Epidermal melanocyte (primary cell): ENCODE measurements at regions not wholly inside any gene's neighbourhood (a gene's known extent, or its start where the extent isn't known, plus 50 kb on each side); places are given as distances from the start of the nearest gene placed in this dataset.

Experiments used
- DNase-seq: peaks from one replicate; pipeline ENCODE4 v3.0.0; 2011; ENCODE audit warnings: low spot score; ENCODE audit not compliant: insufficient read length

DNA sequence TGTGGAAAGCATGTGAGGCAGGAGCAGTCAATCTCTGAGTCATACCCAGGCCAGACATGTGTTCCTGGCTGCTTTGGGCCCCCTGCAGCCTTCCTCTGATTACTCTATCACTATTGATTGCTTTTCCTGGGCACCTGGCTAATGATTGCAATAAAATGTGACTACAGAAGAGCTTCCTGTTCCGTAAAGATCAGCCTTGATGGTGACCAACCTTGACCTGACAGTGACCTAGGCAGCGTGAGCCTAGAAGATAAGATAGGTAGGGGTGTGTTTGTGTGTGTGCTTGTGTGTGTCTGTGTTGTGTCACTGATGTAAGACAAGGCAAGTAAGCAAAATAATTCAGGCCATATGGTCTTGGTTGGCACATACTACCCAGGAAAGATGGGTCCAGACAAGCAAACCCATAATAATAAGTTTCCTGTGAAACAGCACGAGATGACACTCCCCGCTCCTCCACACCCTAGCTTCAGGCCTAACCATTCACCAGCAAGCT lies 367.7 kb upstream of the CDH11 start:
- DNase-seq = no peak

DNA sequence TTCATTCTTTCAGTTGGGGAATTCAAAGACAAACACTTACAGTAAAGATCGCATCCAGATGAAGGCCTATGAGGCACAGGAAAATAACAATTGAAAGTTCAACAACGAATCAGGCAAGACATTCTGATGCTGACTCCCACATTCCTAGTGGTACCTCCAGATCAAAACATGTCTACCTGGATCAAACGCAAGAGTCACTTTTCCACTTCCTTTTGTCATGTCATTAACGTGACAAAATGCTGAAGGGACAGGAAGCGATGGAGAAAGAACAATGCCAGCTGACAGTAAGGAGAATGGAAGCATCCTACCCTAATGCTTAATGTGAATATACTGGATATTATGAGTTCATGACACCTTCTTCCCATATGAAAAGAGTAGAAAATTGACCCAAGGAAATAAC lies 365.4 kb upstream of the CDH11 start:
- DNase-seq = no peak

DNA sequence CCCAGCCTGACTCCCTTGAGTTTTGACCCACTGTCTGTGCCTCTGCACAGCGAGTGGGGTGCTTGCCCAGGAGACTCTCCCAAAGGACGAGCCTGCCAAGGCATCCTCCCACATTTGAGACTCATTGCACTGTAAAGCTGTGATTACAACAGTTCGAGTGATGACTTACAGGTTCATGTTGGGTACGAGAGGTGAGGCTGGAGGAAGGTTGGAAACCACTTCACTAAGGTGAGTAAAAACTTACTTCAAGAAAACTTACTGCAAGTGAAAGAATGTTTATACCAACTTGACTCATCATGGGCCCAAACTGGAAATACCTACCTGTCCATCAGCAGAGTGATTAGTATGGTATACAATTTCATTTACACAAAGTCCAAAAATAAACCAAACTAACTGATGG lies 360.1 kb upstream of the CDH11 start:
- DNase-seq = no peak

DNA sequence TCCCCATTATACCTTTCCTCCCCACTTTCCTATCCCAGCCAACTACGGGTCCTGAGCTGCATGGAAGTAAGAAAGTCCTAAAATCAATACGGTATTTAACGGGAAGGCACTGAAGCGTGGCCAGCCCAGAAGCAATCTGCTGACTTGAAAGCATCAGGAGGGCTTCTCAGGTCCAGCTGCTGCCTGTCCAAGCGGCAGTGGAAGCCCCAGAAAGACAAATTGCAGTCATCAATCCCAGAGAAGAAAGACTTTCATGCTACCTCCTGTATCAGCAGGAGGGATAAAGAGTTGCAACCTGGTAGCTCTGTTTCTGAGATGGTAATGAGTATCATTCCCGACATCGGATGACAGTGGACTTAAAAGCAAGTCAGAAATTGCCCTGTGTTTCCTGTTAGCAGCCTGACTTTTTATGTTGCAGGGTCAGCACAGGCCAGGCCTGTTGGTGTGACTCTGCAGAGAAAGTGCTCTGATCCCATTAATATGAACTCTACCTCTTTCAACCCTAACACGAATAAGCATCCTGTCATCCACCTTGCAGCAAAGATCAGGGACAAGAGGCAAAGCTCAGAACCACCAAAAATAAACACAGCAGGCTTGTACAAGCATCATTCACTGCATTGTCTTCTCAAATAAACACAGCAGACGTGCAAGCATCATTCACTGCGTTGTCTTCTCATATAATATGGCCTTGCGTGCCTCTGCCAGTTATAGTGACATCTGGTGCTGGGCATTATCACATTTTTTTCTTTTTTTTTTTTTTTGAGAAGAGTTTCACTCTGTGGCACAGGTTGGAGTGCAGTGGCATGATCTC lies 358.6 kb upstream of the CDH11 start:
- DNase-seq = no peak

DNA sequence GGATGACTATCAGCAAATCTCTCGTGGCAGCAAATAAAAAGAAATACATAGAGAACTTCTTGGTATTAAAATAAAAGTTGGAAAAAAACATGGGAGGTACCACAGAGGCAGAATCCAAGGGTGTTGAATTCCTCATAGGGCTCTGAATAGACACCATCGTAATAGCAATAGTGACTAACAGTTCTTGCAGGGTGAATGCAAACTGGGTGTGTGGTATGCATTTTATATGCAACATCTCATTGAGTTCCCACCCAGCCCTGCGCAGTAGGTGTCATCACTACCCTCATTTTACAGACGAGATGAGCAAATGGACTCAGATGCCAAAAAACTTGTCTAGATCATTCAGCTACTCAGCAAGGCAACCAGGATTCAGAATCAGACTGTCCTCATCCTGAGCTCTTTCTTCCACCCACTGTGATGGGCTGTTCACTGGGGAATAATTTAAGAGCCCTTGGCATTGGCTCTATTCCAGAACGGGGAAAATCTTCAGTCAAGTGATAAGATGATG lies 354.6 kb upstream of the CDH11 start:
- DNase-seq = no peak

DNA sequence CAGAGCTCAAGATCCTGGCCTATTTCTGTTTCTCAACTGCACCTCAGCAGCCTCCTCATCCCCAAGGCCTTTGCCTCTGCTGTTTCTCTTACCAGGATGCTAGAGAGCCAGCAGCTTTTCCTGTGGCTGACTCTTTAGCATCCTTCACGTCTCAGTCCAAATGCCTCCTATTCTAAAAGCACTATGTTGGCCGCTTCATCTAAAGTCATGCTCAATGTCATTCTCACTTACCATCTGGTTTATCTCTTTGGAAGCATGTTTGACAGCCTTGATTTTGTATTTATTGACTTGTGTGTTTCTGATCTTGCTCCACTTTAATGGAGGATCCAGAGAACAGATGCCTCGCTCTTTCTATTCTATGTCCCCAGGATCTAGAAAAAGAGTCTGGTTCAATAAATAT lies 351.8 kb upstream of the CDH11 start:
- no peak for DNase-seq

DNA sequence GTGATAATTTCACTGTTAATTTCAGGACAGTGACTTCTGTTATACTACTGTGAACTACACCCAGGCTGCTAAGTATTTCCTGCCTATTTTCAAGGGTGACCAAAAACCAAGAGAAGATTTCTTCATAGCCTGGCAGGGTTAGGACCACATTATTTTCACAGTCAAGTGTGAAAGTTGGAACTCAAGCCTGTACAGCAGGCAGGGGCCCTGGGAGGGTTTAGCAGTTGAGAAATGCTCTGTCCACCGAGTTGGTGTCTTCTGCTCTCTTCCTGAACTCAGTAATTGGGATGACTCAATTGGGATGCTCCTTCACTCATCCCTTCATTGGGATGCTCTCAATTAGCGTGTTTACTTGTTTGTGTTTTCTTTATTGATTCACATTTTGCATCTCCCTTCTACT lies 347.3 kb upstream of the CDH11 start:
- DNase-seq = no peak

DNA sequence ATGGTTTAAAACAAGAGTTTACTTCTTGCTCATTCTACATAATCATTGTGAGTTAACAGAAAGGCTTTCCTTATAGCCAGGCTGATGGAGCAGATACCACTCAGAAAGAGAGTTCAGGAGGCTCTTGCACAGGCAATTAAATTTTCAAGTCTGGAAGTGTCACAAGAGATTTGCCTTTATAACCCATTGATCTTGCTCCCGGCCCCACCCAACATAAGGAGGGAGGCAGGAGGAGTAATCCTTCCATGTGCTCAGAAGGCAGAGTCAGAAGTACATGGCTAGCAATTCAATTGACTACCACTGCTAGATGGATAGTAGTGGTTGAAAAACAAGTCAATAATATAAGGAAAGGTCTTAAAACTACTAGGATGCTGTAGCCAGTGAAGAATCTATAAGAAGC lies 346.3 kb upstream of the CDH11 start:
- no peak for DNase-seq

DNA sequence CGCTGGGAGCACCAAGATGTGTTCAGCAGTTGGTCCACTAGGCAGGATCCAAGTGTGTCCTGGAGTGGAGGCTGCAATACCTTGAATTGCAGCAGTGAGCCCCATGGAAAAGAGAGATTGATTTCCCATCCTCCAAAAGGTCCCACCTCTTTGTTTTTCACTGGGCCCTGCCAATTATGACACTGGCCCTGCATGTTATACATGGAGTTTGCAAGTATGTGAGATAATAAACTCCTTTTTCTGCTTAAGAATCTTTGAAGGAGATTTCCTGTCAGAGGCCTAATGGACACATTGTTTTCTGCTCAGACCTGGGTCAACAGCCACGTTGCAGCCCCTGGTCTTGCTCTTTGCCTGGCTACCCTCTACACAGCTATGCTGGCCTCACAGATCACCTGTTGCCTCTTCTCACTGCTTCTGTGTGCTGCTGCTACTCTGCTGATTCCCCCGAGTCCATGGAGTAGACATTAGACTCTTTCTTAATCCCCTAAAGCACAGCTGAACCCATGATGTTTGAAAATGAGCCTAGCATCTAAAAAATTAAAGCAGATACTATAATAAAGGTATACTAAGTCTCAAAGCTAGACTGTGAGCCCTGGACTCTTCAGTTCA lies 341.9 kb upstream of the CDH11 start:
- no peak for DNase-seq

DNA sequence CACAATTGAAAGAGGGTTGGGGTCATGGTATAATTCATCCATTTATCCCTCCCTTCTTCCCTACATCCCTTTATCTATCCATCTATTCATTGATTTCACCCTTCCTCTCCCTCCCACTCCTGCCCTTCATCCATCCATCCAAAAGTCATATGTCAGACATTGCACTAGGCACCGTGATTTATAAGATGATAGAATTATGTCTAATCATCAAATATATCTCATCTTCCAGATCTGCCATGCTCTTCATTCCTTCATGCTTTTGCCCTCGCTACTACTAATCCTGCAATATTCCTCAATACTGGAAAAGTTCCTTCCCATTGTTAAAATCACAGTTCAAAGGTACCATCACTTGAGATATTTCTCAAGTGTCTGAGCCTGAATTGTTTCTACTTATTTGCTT lies 335.2 kb upstream of the CDH11 start:
- no peak for DNase-seq

DNA sequence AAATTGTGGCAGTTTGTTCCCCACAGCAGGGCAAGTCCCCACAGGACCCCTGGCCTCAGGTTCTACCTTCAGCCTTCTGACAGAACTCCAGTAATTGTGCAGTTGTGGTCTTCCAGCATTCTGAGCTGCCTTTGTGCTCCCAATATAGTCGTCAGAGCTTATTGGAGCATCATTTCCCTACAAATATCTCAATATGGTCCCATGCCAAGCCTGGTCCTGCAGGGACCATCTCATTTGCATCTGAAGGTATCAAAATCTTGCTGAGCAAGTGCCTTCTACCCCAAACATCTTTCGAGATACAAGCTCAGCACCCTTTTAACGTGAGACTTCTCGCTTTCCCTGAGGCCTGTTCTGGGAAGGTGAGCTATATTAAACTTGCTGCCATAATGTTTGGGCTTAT lies 333.9 kb upstream of the CDH11 start:
- no peak for DNase-seq

DNA sequence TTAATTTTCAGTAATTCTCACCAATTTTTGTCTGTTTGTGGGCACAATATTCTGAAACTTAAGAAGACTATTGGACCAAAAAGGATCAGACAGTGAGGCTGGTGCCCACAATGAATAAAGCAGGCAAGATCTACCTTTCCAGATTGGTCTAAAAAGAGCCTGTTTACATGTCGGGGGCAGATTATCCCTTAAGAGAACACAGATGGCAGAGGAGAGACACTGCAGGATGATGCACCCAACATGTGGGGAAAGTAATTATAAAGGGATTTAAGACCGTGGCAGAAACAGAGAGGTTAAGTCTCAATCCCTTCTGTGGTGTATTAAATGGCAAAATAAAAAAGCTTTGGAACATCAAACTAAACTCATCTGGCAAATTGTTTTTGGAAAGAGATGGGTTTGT lies 331.8 kb upstream of the CDH11 start:
- DNase-seq = no peak

DNA sequence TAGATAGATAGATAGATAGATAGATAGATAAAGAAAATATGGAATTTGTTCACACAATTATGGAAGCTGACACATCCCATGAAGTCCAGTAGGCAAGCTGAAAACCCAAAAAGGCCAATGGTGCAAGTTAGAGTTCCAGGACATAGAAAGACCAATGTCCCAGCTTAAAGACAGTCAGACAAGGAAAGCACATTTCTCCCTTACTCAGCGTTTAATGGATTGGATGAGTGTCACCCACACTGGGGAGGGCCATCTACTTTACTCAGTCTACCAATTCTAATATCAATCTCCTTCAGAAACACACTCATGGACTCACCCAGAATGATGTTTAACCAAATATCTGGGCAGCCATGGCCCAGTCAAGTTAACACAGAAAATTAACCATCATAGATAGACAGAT lies 327.7 kb upstream of the CDH11 start:
- no peak for DNase-seq

DNA sequence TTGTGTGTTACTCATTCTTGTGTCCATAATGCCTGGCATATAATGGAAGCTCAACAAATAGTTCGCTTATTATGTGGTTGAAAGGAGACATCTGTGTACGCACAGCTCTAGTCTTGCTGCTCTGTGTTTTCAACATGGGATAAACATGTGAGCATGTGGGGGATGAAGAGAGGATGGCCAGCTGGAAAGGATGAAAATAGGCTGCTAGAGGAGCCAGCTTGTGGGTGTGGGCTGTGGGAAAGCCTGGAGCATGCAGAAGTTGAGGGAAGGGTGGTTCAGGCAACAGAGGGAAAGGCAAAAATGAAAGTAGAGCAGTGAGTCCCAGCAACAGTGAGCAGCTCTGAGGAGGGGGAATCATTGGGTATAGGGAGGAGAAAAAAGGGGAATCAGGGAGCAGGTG lies 324.6 kb upstream of the CDH11 start:
- DNase-seq = no peak

DNA sequence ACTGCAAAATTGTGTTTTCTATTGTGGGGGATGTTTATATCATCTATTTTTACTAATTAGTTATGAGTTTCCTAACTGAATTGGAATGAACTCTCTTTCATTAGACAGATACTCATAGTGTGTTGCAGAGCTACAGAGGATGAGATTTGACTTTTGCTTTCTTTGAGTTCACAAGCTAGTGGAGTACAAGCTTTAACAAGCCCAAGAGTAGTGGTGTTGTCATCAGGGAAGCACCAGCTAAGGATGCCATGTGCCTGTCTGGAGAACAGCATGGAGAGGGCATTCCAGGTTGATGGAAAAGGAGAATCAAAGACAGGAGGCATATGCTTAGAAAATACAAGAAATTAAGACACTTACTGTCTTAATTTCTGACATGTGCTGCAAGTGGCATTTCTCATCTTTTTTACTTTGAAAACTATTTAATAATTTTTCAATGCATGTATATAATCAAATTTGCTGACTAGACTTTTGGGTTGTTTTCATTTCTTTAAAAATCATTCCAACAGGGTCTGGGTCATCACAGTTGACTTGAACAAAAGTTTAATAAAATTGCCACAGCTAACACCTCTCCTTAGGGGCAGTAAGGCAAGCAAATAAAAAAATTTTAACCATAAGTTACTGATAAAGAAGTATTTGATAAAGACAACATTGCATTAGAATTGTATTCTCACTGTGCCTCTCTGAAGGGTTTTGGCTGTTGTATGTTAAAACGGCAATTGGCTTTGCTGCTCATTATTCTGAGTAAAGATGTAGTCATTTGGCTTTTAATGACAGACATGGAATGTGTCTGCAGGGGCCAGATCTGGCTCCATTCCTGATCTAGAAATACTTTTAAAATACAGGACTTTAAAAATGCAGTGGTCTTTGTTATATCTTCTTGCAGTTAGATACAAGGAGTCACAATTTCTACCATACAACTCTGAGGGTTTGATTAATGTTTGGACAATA lies 323.7 kb upstream of the CDH11 start:
- DNase-seq = no peak

DNA sequence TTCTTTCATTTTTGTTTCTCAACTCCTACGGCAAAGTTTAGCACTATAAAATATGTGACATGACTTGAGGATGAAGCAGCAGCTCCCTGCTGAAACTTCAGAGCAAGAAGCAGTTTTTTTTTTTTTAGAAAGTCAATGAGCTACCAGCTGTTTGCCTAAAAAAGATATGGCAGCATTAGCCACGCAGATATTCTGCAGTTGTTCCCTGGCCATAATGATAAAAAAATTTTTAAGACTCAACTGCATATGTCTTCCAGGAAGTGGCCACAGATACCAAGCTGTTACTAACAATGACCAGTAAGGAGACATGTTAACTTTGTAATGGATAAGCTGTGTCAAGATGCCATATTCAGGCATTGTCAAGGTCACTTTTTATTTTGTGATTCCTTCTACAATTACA lies 319.6 kb upstream of the CDH11 start:
- DNase-seq = no peak

DNA sequence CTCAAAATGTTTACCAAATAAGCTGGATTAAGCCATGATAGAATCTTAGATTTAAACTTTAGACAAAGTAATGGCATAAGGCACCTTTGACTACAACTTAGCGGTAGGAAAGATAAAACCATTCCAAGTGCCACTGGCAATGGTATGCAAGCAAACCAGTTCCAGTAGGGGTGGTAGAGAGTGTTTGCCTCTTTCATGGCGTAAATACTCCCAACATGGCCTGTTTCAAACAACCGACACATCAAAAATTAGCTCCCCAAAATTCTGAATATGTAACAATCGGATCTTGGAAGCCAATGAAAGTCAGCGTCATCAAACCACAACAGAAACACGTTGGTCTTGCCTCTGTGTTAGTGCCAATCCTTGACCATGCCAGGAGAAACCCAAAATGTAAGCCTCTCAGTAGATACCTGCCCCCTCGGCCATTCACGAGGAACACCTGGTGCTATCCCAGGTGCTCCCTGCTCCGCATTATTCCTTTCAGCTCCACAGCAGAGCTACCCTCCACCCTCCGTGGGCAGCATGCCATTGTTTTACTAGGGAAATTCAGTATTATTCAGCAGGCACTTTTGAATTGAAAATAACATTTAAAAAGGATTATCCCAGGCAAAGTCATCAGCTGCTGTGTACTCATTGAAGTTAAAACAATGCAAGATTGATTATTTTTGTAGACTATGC lies 307.8 kb upstream of the CDH11 start:
- DNase-seq = no peak

DNA sequence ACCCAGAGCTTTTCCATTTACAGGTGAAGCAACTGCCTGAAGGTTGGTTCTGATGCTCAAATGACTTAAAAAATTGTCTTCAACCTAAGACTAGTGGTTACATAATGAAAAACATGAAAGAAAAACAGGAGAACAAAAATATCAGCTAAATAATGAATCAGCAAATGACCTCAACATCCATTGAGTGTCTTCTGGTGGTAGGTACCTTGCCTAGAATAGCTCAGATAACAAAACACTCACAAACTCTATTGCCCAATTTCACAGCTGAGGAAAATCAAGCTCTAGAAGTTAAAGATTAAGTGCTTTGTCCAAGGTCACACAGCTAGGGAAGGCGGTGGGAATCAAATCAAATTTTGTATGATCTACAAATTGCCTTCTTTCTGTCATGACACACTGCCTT lies 304.6 kb upstream of the CDH11 start:
- no peak for DNase-seq

DNA sequence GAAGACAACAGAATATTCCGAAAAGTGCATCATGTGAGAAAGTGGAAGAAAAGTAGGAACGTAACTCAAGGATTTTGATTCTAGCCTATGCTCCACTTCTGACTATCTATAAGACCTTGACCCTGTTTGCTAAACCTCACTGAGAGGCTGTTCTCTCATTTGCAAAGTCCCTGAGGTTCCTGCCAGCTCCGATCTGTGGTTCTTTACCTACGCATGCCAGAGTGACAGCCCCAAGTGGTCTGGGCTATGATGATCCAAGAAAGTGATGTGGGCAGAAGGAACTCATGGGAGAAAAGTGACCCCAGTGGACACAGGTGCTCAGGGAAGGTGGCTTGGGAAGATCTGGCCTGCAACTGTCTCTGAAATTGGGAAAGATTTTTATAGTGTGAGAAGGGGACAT lies 301.1 kb upstream of the CDH11 start:
- DNase-seq = no peak

DNA sequence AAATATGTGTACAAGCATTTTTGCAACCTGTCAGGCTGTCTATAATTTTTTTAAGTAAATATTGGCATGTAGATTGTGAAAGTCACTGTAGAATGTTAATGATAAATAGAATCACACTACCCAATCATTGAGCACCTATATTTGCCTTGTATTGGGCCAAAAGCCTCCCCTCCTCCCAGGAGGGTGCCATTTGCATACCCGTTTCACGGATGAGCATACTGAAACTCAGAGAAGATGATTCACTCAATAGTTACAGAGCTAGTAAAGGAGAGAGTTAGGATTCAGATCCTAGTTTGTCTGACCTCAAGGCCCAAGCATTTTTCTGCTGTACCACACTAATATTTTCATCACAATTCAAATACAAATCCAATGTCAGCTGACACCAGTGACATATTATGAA lies 299.7 kb upstream of the CDH11 start:
- DNase-seq = no peak

DNA sequence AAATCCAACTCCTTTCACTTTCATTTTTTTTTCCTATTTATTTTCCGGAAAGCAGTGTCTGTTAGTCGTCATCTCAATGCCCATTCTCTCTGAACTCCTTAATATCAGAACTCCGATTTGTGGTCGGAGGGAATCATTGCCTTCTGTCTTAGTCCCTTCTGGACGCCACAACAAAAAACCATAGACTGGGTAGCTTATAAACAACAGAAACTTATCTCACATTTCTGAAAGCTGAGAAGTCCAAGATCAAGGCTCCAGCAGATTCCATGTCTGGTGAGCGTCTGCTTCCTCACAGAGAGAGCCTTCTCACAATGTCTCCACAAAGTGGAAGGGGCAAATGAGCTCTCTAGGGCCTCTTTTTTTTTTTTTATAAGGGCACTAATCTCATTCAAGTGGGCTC lies 296.6 kb upstream of the CDH11 start:
- DNase-seq = no peak
